ENCODE measurements at regions not wholly inside any gene's neighbourhood (a gene's known extent, or its start where the extent isn't known, plus 50 kb on each side); places are given as distances from the start of the nearest gene placed in this dataset.
A peak's percentile ranks its signal among the peaks of the same experiment; 100 is the strongest.

GRCh38 chr3:174755833-174756829 lies 103.0 kb upstream of the NAALADL2 start:
- H3K4me2 ChIP-seq (ENCODE audit: low read length), result no peak overlapping the region
- H3K4me1 ChIP-seq (ENCODE audit: insufficient read depth, low read length), result no peaks in the 10 kb centered on the region
- no peak for FAIRE-seq
- H3K27me3 Mint-ChIP-seq (ENCODE audit: low read depth, unreplicated experiment), result no peaks in the 10 kb centered on the region
- H3K36me3 Mint-ChIP-seq (ENCODE audit: low read depth, unreplicated experiment), result no peaks in the 10 kb centered on the region
- no peaks in the 10 kb centered on the region for H3K9me3 ChIP-seq (ENCODE audit: insufficient read depth, low read depth, low read length)
- H3K36me3 ChIP-seq (ENCODE audit: insufficient read depth, low read length), result no peaks in the 10 kb centered on the region
- no peak for DNase-seq (ENCODE audit: low read depth)
- no peaks in the 10 kb centered on the region for H3K4me1 Mint-ChIP-seq (ENCODE audit: low read depth, unreplicated experiment)
- H3K9ac ChIP-seq (ENCODE audit: low read length), result no peak overlapping the region
- no peak overlapping the region for H2AFZ ChIP-seq (ENCODE audit: low read depth, low read length)
- H4K20me1 ChIP-seq (ENCODE audit: insufficient read depth, low read length), result no peaks in the 10 kb centered on the region
- TF ChIP-seq EZH2 (IDR thresholded peaks at IDR 0.05; ENCODE audit: insufficient read depth, low read length) (no peak), CTCF (IDR thresholded peaks at IDR 0.05; ENCODE audit: insufficient read depth, low read depth, low read length) (no peak)
- H3K27me3 ChIP-seq (ENCODE audit: insufficient read depth, low read length), result no peaks in the 10 kb centered on the region
- no peak overlapping the region for H3K4me3 Mint-ChIP-seq (ENCODE audit: unreplicated experiment)
- H3K27ac Mint-ChIP-seq (ENCODE audit: unreplicated experiment), result no peak overlapping the region
- H3K27ac ChIP-seq (ENCODE audit: low read depth, low read length), result no peak overlapping the region
- H3K4me3 ChIP-seq (ENCODE audit: insufficient read depth, low read depth, low read length), result no peak overlapping the region
- H3K79me2 ChIP-seq (ENCODE audit: insufficient read depth, low read length), result no peaks in the 10 kb centered on the region
- H3K9me3 Mint-ChIP-seq (ENCODE audit: unreplicated experiment), result no peaks in the 10 kb centered on the region

- FAIRE-seq (no peak), DNase-seq (ENCODE audit: low read depth) (no peak)
- Histone ChIP-seq H3K9ac (ENCODE audit: low read length) (no peak overlapping the region), H4K20me1 (ENCODE audit: insufficient read depth, low read length) (no peaks in the 10 kb centered on the region), H3K27me3 (ENCODE audit: insufficient read depth, low read length) (no peaks in the 10 kb centered on the region), H2AFZ (ENCODE audit: low read depth, low read length) (no peak overlapping the region), H3K36me3 (ENCODE audit: insufficient read depth, low read length) (no peaks in the 10 kb centered on the region), H3K9me3 (ENCODE audit: insufficient read depth, low read depth, low read length) (no peaks in the 10 kb centered on the region), H3K4me2 (ENCODE audit: low read length) (no peak overlapping the region), H3K4me1 (ENCODE audit: insufficient read depth, low read length) (no peaks in the 10 kb centered on the region), H3K79me2 (ENCODE audit: insufficient read depth, low read length) (no peaks in the 10 kb centered on the region), H3K4me3 (ENCODE audit: insufficient read depth, low read depth, low read length) (no peak overlapping the region), H3K27ac (ENCODE audit: low read depth, low read length) (no peak overlapping the region)
- Mint-ChIP-seq H3K27me3 (ENCODE audit: low read depth, unreplicated experiment) (no peaks in the 10 kb centered on the region), H3K4me3 (ENCODE audit: unreplicated experiment) (no peak overlapping the region), H3K27ac (ENCODE audit: unreplicated experiment) (no peak overlapping the region), H3K36me3 (ENCODE audit: low read depth, unreplicated experiment) (no peaks in the 10 kb centered on the region), H3K4me1 (ENCODE audit: low read depth, unreplicated experiment) (no peaks in the 10 kb centered on the region), H3K9me3 (ENCODE audit: unreplicated experiment) (no peaks in the 10 kb centered on the region)
- TF ChIP-seq EZH2 (IDR thresholded peaks at IDR 0.05; ENCODE audit: insufficient read depth, low read length) (no peak), CTCF (IDR thresholded peaks at IDR 0.05; ENCODE audit: insufficient read depth, low read depth, low read length) (no peak)
Observed at GRCh38 chr3:174758943-174759342, 100.2 kb upstream of the NAALADL2 start.

- Histone ChIP-seq H3K4me3 (ENCODE audit: insufficient read depth, low read depth, low read length) (no peak overlapping the region), H2AFZ (ENCODE audit: low read depth, low read length) (no peak overlapping the region), H3K9ac (ENCODE audit: low read length) (no peak overlapping the region), H3K9me3 (ENCODE audit: insufficient read depth, low read depth, low read length) (no peaks in the 10 kb centered on the region), H3K79me2 (ENCODE audit: insufficient read depth, low read length) (no peaks in the 10 kb centered on the region), H3K4me2 (ENCODE audit: low read length) (peak overlapping the region; percentile 56), H3K27ac (ENCODE audit: low read depth, low read length) (no peak overlapping the region), H4K20me1 (ENCODE audit: insufficient read depth, low read length) (no peaks in the 10 kb centered on the region), H3K36me3 (ENCODE audit: insufficient read depth, low read length) (no peaks in the 10 kb centered on the region), H3K27me3 (ENCODE audit: insufficient read depth, low read length) (no peaks in the 10 kb centered on the region), H3K4me1 (ENCODE audit: insufficient read depth, low read length) (peaks cover 8% of the 10 kb centered on the region)
- FAIRE-seq, result no peak
- Mint-ChIP-seq H3K27ac (ENCODE audit: unreplicated experiment) (no peak overlapping the region), H3K36me3 (ENCODE audit: low read depth, unreplicated experiment) (no peaks in the 10 kb centered on the region), H3K4me1 (ENCODE audit: low read depth, unreplicated experiment) (no peaks in the 10 kb centered on the region), H3K27me3 (ENCODE audit: low read depth, unreplicated experiment) (no peaks in the 10 kb centered on the region), H3K4me3 (ENCODE audit: unreplicated experiment) (no peak overlapping the region), H3K9me3 (ENCODE audit: unreplicated experiment) (no peaks in the 10 kb centered on the region)
- peak; percentile 40 for DNase-seq (ENCODE audit: low read depth)
- TF ChIP-seq CTCF (IDR thresholded peaks at IDR 0.05; ENCODE audit: insufficient read depth, low read depth, low read length), result no peak
- TF ChIP-seq EZH2 (IDR thresholded peaks at IDR 0.05; ENCODE audit: insufficient read depth, low read length), result no peak
Observed at GRCh38 chr3:174767406-174767805, 91.7 kb upstream of the NAALADL2 start.
